Spleen (tissue), 7 donors: ENCODE measurements at regions not wholly inside any gene's neighbourhood (a gene's known extent, or its start where the extent isn't known, plus 50 kb on each side); places are given as distances from the start of the nearest gene placed in this dataset.

Source experiments
- CTCF ChIP-seq, 11 experiments: fragments of 200-600 bp in 7 of 11; fragments of 450-650 bp in 4 of 11; sonication (generic) in 4 of 11; IDR thresholded peaks in 8 of 11; conservative IDR thresholded peaks in 3 of 11; 1 replicate in 7 of 11; 2 replicates in 4 of 11; pipeline versions ENCODE4 v1.4.0 to v1.8.0; 2016 to 2021; ENCODE audit warnings: antibody characterized with exemption in 11 of 11, inconsistent platforms in 4 of 11, mild to moderate bottlenecking in 1 of 11
- POLR2AphosphoS5 ChIP-seq, 3 donors: sonication (generic); formaldehyde crosslinking; IDR thresholded peaks; one replicate each; pipeline ENCODE4 v1.5.1; 2017; ENCODE audit warnings: antibody characterized with exemption in 3 of 3
- donor health status: DM: no; HTN: no; CAD: no; lungs with moderate emphysema.
- donor health status: DM: no; HTN: no; CAD: no.
- donor health status: DM: no; HTN: no; CAD: no.

- no peak for TF ChIP-seq CTCF (IDR thresholded peaks at IDR 0.05 in 8 of 11, conservative IDR thresholded peaks at IDR 0.05 in 3 of 11)
- no peak for TF ChIP-seq POLR2AphosphoS5 (IDR thresholded peaks at IDR 0.05)
These were observed 152.4 kb upstream of the SPIN4 start for GRCh38 chrX:63503541-63503940.
